H9 (cell line): ENCODE measurements at regions not wholly inside any gene's neighbourhood (a gene's known extent, or its start where the extent isn't known, plus 50 kb on each side); places are given as distances from the start of the nearest gene placed in this dataset.

Experiments used
- DNase-seq: peaks from one replicate; pipeline ENCODE4 v3.0.0-alpha.2; 2017
- H2AFZ ChIP-seq: one replicate; pipeline ENCODE4 v1.6.1; 2013; ENCODE audit warnings: mild to moderate bottlenecking, low read length, control low read depth, moderate library complexity
- H2AK5ac ChIP-seq: 2 replicates; pipeline ENCODE4 v1.6.1; 2013; ENCODE audit warnings: low read length, control low read depth, mixed read lengths; ENCODE audit not compliant: insufficient read length
- H2BK120ac ChIP-seq: one replicate; pipeline ENCODE4 v1.6.1; 2013; ENCODE audit warnings: low read depth, mild to moderate bottlenecking, low read length, control low read depth, inconsistent platforms; ENCODE audit not compliant: poor library complexity, severe bottlenecking
- H2BK12ac ChIP-seq: 2 replicates; pipeline ENCODE4 v1.6.1; 2013; ENCODE audit warnings: low read length, control low read depth, mixed read lengths, low read depth; ENCODE audit not compliant: insufficient read length
- H2BK15ac ChIP-seq: 2 replicates; pipeline ENCODE4 v1.6.1; 2013; ENCODE audit warnings: low read depth, low read length, control low read depth
- H2BK20ac ChIP-seq: one replicate; pipeline ENCODE4 v1.6.1; 2013; ENCODE audit warnings: low read depth, mild to moderate bottlenecking, low read length, control low read depth, inconsistent platforms; ENCODE audit not compliant: poor library complexity, severe bottlenecking
- H2BK5ac ChIP-seq: 2 replicates; pipeline ENCODE4 v1.6.1; 2013; ENCODE audit warnings: low read length, control low read depth, mixed read lengths; ENCODE audit not compliant: insufficient read length
- H3K14ac ChIP-seq: 2 replicates; pipeline ENCODE4 v1.6.1; 2013; ENCODE audit warnings: low read length, control low read depth; ENCODE audit not compliant: insufficient read depth
- H3K18ac ChIP-seq: 2 replicates; pipeline ENCODE4 v1.6.1; 2013; ENCODE audit warnings: low read depth, mild to moderate bottlenecking, mixed read lengths, low read length, control low read depth; ENCODE audit not compliant: insufficient read length
- H3K23ac ChIP-seq: 2 replicates; pipeline ENCODE4 v1.6.1; 2013; ENCODE audit warnings: low read length, control low read depth, mixed read lengths, low read depth; ENCODE audit not compliant: insufficient read length
- H3K23me2 ChIP-seq: 2 replicates; pipeline ENCODE4 v1.6.1; 2013; ENCODE audit warnings: low read depth, mild to moderate bottlenecking, mixed read lengths, low read length, control low read depth; ENCODE audit not compliant: insufficient read length, poor library complexity, severe bottlenecking
- H3K27ac ChIP-seq: 2 replicates; pipeline ENCODE4 v1.5.1; 2013; ENCODE audit warnings: low read length, control low read depth, mixed read lengths, low read depth; ENCODE audit not compliant: insufficient read length
- H3K27me3 ChIP-seq: 2 replicates; pipeline ENCODE4 v1.6.1; 2013; ENCODE audit warnings: low read length, control low read depth, inconsistent platforms; ENCODE audit not compliant: insufficient read depth
- H3K4ac ChIP-seq: 2 replicates; pipeline ENCODE4 v1.6.1; 2013; ENCODE audit warnings: low read depth, mild to moderate bottlenecking, control low read depth, inconsistent platforms, low read length, moderate library complexity
- H3K4me1 ChIP-seq: 2 replicates; pipeline ENCODE4 v1.6.1; 2013; ENCODE audit warnings: low read length, control low read depth, inconsistent platforms; ENCODE audit not compliant: insufficient read depth
- H3K4me2 ChIP-seq: 2 replicates; pipeline ENCODE4 v1.6.1; 2013; ENCODE audit warnings: low read length, control low read depth, mixed read lengths; ENCODE audit not compliant: insufficient read length, insufficient read depth
- H3K56ac ChIP-seq: 2 replicates; pipeline ENCODE4 v1.6.1; 2013; ENCODE audit warnings: low read depth, mild to moderate bottlenecking, mixed read lengths, low read length, control low read depth; ENCODE audit not compliant: insufficient read length
- H3K79me1 ChIP-seq: 2 replicates; pipeline ENCODE4 v1.6.1; 2013; ENCODE audit warnings: low read depth, mild to moderate bottlenecking, moderate library complexity, low read length, control low read depth, inconsistent platforms; ENCODE audit not compliant: insufficient read depth, poor library complexity, severe bottlenecking
- H3K79me2 ChIP-seq: 2 replicates; pipeline ENCODE4 v1.6.1; 2013; ENCODE audit warnings: low read length, control low read depth, inconsistent platforms; ENCODE audit not compliant: insufficient read depth
- H3K9ac ChIP-seq: 2 replicates; pipeline ENCODE4 v1.6.1; 2013; ENCODE audit warnings: low read length, control low read depth, mixed read lengths; ENCODE audit not compliant: insufficient read length; ENCODE audit errors: extremely low read depth
- H3K9me3 ChIP-seq: one replicate; pipeline ENCODE4 v1.6.1; 2013; ENCODE audit warnings: low read depth, low read length, inconsistent platforms; ENCODE audit not compliant: control insufficient read depth
- H3T11ph ChIP-seq: one replicate; pipeline ENCODE4 v1.6.1; 2013; ENCODE audit warnings: mild to moderate bottlenecking, low read length, control low read depth, inconsistent platforms
- H4K20me1 ChIP-seq: one replicate; pipeline ENCODE4 v1.6.1; 2013; ENCODE audit not compliant: control insufficient read depth, insufficient read length, insufficient read depth
- H4K5ac ChIP-seq: 2 replicates; pipeline ENCODE4 v1.6.1; 2013; ENCODE audit warnings: low read depth, mild to moderate bottlenecking, mixed read lengths, low read length, control low read depth; ENCODE audit not compliant: insufficient read length
- H4K8ac ChIP-seq: replicated peaks from 2 replicates; pipeline ENCODE4 v1.6.1; 2013; ENCODE audit warnings: low read length, control low read depth, mixed read lengths, low read depth; ENCODE audit not compliant: insufficient read length
- H4K91ac ChIP-seq: 2 replicates; pipeline ENCODE4 v1.6.1; 2013; ENCODE audit warnings: low read depth, mild to moderate bottlenecking, moderate library complexity, mixed read lengths, low read length, control low read depth; ENCODE audit not compliant: insufficient read length
- H3K27ac Mint-ChIP-seq, 3 experiments: 2 replicates in 2 of 3; 3 replicates in 1 of 3; pipeline ENCODE4 v1.8.0; 2020 to 2021; ENCODE audit warnings: mixed read lengths in 3 of 3, mild to moderate bottlenecking in 1 of 3, moderate library complexity in 1 of 3
- H3K27me3 Mint-ChIP-seq: 2 replicates; pipeline ENCODE4 v1.8.0; 2021; ENCODE audit warnings: low read depth, mild to moderate bottlenecking, moderate library complexity, mixed read lengths
- H3K36me3 Mint-ChIP-seq, 3 experiments: 2 replicates in 2 of 3; 3 replicates in 1 of 3; pipeline ENCODE4 v1.8.0; 2020 to 2021; ENCODE audit warnings: low read depth in 3 of 3, mixed read lengths in 3 of 3; ENCODE audit not compliant: insufficient read depth in 1 of 3
- H3K4me1 Mint-ChIP-seq, 2 experiments: 2 replicates each; pipeline ENCODE4 v1.8.0; 2020; ENCODE audit warnings: mixed read lengths in 2 of 2
- H3K4me3 Mint-ChIP-seq, 2 experiments: 2 replicates in 1 of 2; 3 replicates in 1 of 2; pipeline ENCODE4 v1.8.0; 2020 to 2021; ENCODE audit warnings: mild to moderate bottlenecking in 2 of 2, mixed read lengths in 2 of 2, moderate library complexity in 1 of 2
- H3K9me3 Mint-ChIP-seq, 2 experiments: 2 replicates in 1 of 2; 3 replicates in 1 of 2; pipeline ENCODE4 v1.8.0; 2020; ENCODE audit warnings: mild to moderate bottlenecking in 2 of 2, mixed read lengths in 2 of 2, moderate library complexity in 1 of 2
- WGBS: extraction: QIAGEN DNeasy Blood & Tissue Kit; methylation state at CpG from one replicate; pipeline ENCODE4 v1.1.7; 2013; ENCODE audit warnings: missing lambda C conversion rate, low lambda C conversion rate, mixed read lengths; ENCODE audit not compliant: insufficient read length; ENCODE audit errors: extremely low coverage; 5-methylcytosine and 5-hydroxymethylcytosine counted together
- TF ChIP-seq, protein P1 (sequence below): fragments of 200-600 bp; sonication (generic); conservative IDR thresholded peaks from 3 replicates; pipeline ENCODE4 v1.8.0; 2021; ENCODE audit warnings: antibody characterized with exemption, mild to moderate bottlenecking

DNA sequence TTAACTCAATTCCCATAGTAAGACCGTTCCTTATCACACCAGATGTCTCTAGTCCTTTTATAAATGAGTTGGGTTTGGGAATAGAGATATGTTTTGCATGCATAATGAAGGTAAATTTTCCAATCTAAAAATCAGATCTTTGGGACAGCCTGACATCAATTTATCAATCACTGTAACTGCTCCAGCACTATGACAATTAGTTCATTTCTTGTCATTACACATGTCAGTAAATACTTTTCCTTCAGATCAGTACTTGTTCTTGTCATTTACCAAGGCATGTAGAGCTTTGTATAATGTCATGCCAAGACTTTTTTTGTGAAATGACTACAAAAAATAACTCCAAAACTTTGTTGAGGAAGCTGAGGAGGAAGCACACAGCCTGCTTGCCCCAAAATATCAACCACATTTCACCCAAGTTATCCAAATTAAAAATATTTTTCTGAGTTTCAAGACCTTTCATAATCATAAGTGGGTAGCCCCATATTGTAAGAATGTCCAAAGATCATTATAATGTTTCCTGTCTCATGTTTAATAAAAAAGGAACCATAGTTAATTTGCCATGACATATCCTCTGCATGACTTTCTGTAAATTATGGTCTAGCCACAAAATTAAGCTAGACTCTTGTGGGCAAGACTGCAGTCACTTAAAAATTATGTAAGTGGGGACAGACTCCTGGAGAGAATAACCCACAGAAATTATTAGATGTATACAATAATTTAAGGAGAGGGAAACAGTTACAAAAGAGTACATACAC is 586.8 kb downstream of the TBC1D4 start:
- Histone ChIP-seq H3K79me1 (no peaks in the 10 kb centered on the region), H3K56ac (no peak overlapping the region), H2BK120ac (no peak overlapping the region), H2AFZ (no peak overlapping the region), H3K79me2 (no peaks in the 10 kb centered on the region), H4K20me1 (no peaks in the 10 kb centered on the region), H3K9me3 (no peaks in the 10 kb centered on the region), H3K4ac (no peak overlapping the region), H2BK5ac (no peak overlapping the region), H3K23me2 (no peaks in the 10 kb centered on the region), H4K5ac (no peak overlapping the region), H3T11ph (no peak overlapping the region), H3K23ac (no peak overlapping the region), H2BK20ac (no peak overlapping the region), H3K14ac (no peak overlapping the region), H3K18ac (no peak overlapping the region), H3K4me2 (no peak overlapping the region), H2BK12ac (no peak overlapping the region), H3K27ac (no peak overlapping the region), H2AK5ac (no peak overlapping the region), H4K91ac (no peak overlapping the region), H3K4me1 (no peaks in the 10 kb centered on the region), H3K9ac (no peak overlapping the region), H2BK15ac (no peak overlapping the region), H3K27me3 (no peaks in the 10 kb centered on the region), H4K8ac (no peak overlapping the region)
- WGBS, result no CpG with 5 or more reads among the region's 1 CpG
- H3K9me3 Mint-ChIP-seq, result no peaks in the 10 kb centered on the region
- no peaks in the 10 kb centered on the region for H3K36me3 Mint-ChIP-seq
- DNase-seq, result no peak
- H3K4me1 Mint-ChIP-seq, result no peaks in the 10 kb centered on the region
- no peak overlapping the region for H3K4me3 Mint-ChIP-seq
- no peak overlapping the region for H3K27ac Mint-ChIP-seq
- TF ChIP-seq, protein P1, sequence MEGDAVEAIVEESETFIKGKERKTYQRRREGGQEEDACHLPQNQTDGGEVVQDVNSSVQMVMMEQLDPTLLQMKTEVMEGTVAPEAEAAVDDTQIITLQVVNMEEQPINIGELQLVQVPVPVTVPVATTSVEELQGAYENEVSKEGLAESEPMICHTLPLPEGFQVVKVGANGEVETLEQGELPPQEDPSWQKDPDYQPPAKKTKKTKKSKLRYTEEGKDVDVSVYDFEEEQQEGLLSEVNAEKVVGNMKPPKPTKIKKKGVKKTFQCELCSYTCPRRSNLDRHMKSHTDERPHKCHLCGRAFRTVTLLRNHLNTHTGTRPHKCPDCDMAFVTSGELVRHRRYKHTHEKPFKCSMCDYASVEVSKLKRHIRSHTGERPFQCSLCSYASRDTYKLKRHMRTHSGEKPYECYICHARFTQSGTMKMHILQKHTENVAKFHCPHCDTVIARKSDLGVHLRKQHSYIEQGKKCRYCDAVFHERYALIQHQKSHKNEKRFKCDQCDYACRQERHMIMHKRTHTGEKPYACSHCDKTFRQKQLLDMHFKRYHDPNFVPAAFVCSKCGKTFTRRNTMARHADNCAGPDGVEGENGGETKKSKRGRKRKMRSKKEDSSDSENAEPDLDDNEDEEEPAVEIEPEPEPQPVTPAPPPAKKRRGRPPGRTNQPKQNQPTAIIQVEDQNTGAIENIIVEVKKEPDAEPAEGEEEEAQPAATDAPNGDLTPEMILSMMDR, result no peak
- H3K27me3 Mint-ChIP-seq, result no peaks in the 10 kb centered on the region; the same call in 1 of the 2 replicates
